SK-N-MC (cell line): ENCODE measurements at regions not wholly inside any gene's neighbourhood (a gene's known extent, or its start where the extent isn't known, plus 50 kb on each side); places are given as distances from the start of the nearest gene placed in this dataset.

ENCODE experiments used
- EZH2 ChIP-seq: fragments of 200-600 bp; sonication (generic); IDR thresholded peaks from one replicate; pipeline ENCODE4 v1.6.1; 2017; ENCODE audit warnings: antibody characterized with exemption
- FOXP2 ChIP-seq: optimal IDR thresholded peaks from 2 replicates; pipeline ENCODE3; 2011; ENCODE audit warnings: mild to moderate bottlenecking, moderate library complexity; ENCODE audit not compliant: insufficient read depth; ENCODE audit errors: extremely low read length, control extremely low read depth
- POLR2AphosphoS5 ChIP-seq: IDR thresholded peaks from 2 replicates; pipeline ENCODE4 v1.6.1; 2012; ENCODE audit warnings: mild to moderate bottlenecking, low read depth, low read length, borderline replicate concordance

GRCh38 chr1:30345491-30346130 lies 377.8 kb downstream of the MATN1 start:
- TF ChIP-seq FOXP2 (no peak), POLR2AphosphoS5 (no peak), EZH2 (no peak)
